Activated T-cell treated with anti-CD3 and anti-CD28 coated beads, Interleukin-2, amount 50 U/mL, for 72 hours (primary cell): ENCODE measurements at regions not wholly inside any gene's neighbourhood (a gene's known extent, or its start where the extent isn't known, plus 50 kb on each side); places are given as distances from the start of the nearest gene placed in this dataset.
"Not testable (repeated sequence)": the region's sequence is repeated elsewhere in the genome, so short reads cannot be mapped to it uniquely, and the experiment has no call there.

Source experiments
- ATAC-seq, 2 donors: fragments of 150-1000 bp; cut with Tn5 transposase; replicated peaks in 1 of 2; 2 replicates each; pipeline ENCODE4 v1.10.0; 2021; ENCODE audit warnings: moderate library complexity in 2 of 2, mild to moderate bottlenecking in 1 of 2
- DNase-seq, 2 donors: peaks; one replicate each; pipeline ENCODE4 v3.0.0; 2021 to 2022; ENCODE audit warnings: mixed read lengths in 1 of 2
- H3K27ac Mint-ChIP-seq: one replicate; pipeline ENCODE4 v1.8.0; 2022; ENCODE audit warnings: mild to moderate bottlenecking, moderate library complexity, mixed read lengths
- H3K27me3 Mint-ChIP-seq: one replicate; pipeline ENCODE4 v1.8.0; 2022; ENCODE audit warnings: low read depth, mixed read lengths
- H3K36me3 Mint-ChIP-seq, 2 donors: one replicate each; pipeline ENCODE4 v1.8.0; 2022; ENCODE audit warnings: mixed read lengths in 2 of 2, mild to moderate bottlenecking in 1 of 2; ENCODE audit not compliant: insufficient read depth in 2 of 2
- H3K4me1 Mint-ChIP-seq: one replicate; pipeline ENCODE4 v1.8.0; 2022; ENCODE audit warnings: low read depth, mixed read lengths
- H3K4me3 Mint-ChIP-seq, 2 donors: one replicate each; pipeline ENCODE4 v1.8.0; 2022; ENCODE audit warnings: mild to moderate bottlenecking in 2 of 2, mixed read lengths in 2 of 2, moderate library complexity in 2 of 2
- H3K9me3 Mint-ChIP-seq, 2 donors: one replicate each; pipeline ENCODE4 v1.8.0; 2022; ENCODE audit warnings: mixed read lengths in 2 of 2

- H3K9me3 Mint-ChIP-seq: no peaks in the 10 kb centered on the region
- no peaks in the 10 kb centered on the region for H3K36me3 Mint-ChIP-seq
- H3K4me3 Mint-ChIP-seq: no peak overlapping the region
- H3K27me3 Mint-ChIP-seq: peaks cover 6% of the 10 kb centered on the region
- H3K4me1 Mint-ChIP-seq: peaks cover 5% of the 10 kb centered on the region
- ATAC-seq (no peak), DNase-seq (no peak)
- no peak overlapping the region for H3K27ac Mint-ChIP-seq
These were observed 89.4 kb upstream of the ASB18 start for GRCh38 chr2:236353594-236353942.

GRCh38 chr2:236354056-236354940, 90.1 kb upstream of the ASB18 start:
- Mint-ChIP-seq H3K4me3 (no peak overlapping the region), H3K4me1 (peaks cover 6% of the 10 kb centered on the region), H3K9me3 (no peaks in the 10 kb centered on the region), H3K27ac (no peak overlapping the region), H3K27me3 (peaks cover 6% of the 10 kb centered on the region), H3K36me3 (no peaks in the 10 kb centered on the region)
- no peak for ATAC-seq
- no peak for DNase-seq

- no peak for ATAC-seq
- Mint-ChIP-seq H3K4me1 (peaks cover 10% of the 10 kb centered on the region), H3K9me3 (no peaks in the 10 kb centered on the region), H3K27ac (no peak overlapping the region), H3K27me3 (peaks cover 6% of the 10 kb centered on the region), H3K4me3 (no peak overlapping the region), H3K36me3 (no peaks in the 10 kb centered on the region)
- DNase-seq: no peak
These were observed 90.9 kb upstream of the ASB18 start for GRCh38 chr2:236354973-236355595.

GRCh38 chr2:236355911-236356310, 91.7 kb upstream of the ASB18 start:
- no peak for DNase-seq
- Mint-ChIP-seq H3K27ac (no peak overlapping the region), H3K27me3 (peaks cover 6% of the 10 kb centered on the region), H3K9me3 (no peaks in the 10 kb centered on the region), H3K4me3 (no peak overlapping the region), H3K4me1 (peaks cover 10% of the 10 kb centered on the region), H3K36me3 (no peaks in the 10 kb centered on the region)
- peak in 1 of 2 donors; percentile 47 for ATAC-seq

GRCh38 chr2:236356321-236356720, 92.1 kb upstream of the ASB18 start:
- DNase-seq, H3K4me3 Mint-ChIP-seq, H3K9me3 Mint-ChIP-seq, H3K27ac Mint-ChIP-seq, H3K36me3 Mint-ChIP-seq, H3K27me3 Mint-ChIP-seq: not testable (repeated sequence)
- peak in 1 of 2 donors; percentile 50 for ATAC-seq
- peaks cover 10% of the 10 kb centered on the region for H3K4me1 Mint-ChIP-seq

GRCh38 chr2:236358482-236358881, 94.3 kb upstream of the ASB18 start:
- not testable (repeated sequence) for DNase-seq, H3K27ac Mint-ChIP-seq, H3K36me3 Mint-ChIP-seq, H3K4me1 Mint-ChIP-seq, H3K27me3 Mint-ChIP-seq, H3K9me3 Mint-ChIP-seq, H3K4me3 Mint-ChIP-seq
- peak in 1 of 2 donors; percentile 54 for ATAC-seq

- Mint-ChIP-seq H3K27me3 (peaks cover 8% of the 10 kb centered on the region), H3K4me1 (peaks cover 5% of the 10 kb centered on the region), H3K9me3 (no peaks in the 10 kb centered on the region), H3K27ac (no peak overlapping the region), H3K36me3 (no peaks in the 10 kb centered on the region), H3K4me3 (no peak overlapping the region)
- ATAC-seq (no peak), DNase-seq (no peak)
These were observed 95.3 kb upstream of the ASB18 start for GRCh38 chr2:236359426-236360045.

- H3K27me3 Mint-ChIP-seq: peaks cover 15% of the 10 kb centered on the region
- H3K4me3 Mint-ChIP-seq: no peak overlapping the region
- DNase-seq (no peak), ATAC-seq (no peak)
- H3K36me3 Mint-ChIP-seq: no peaks in the 10 kb centered on the region
- peaks cover 10% of the 10 kb centered on the region for H3K4me1 Mint-ChIP-seq
- no peak overlapping the region for H3K27ac Mint-ChIP-seq
- H3K9me3 Mint-ChIP-seq: no peaks in the 10 kb centered on the region
These were observed 96.3 kb upstream of the ASB18 start for GRCh38 chr2:236360496-236360895.

- H3K4me3 Mint-ChIP-seq: no peak overlapping the region
- peaks cover 38% of the 10 kb centered on the region for H3K4me1 Mint-ChIP-seq
- no peaks in the 10 kb centered on the region for H3K9me3 Mint-ChIP-seq
- H3K27me3 Mint-ChIP-seq: peaks cover 33% of the 10 kb centered on the region
- no peaks in the 10 kb centered on the region for H3K36me3 Mint-ChIP-seq
- H3K27ac Mint-ChIP-seq: no peak overlapping the region
- ATAC-seq: no peak
- no peak for DNase-seq
These were observed 99.6 kb upstream of the ASB18 start for GRCh38 chr2:236363711-236364277.

GRCh38 chr2:236365258-236366048, 101.2 kb upstream of the ASB18 start:
- H3K27ac Mint-ChIP-seq: no peak overlapping the region
- ATAC-seq (no peak), DNase-seq (no peak)
- peaks cover 32% of the 10 kb centered on the region for H3K4me1 Mint-ChIP-seq
- no peaks in the 10 kb centered on the region for H3K36me3 Mint-ChIP-seq
- peaks cover 48% of the 10 kb centered on the region for H3K27me3 Mint-ChIP-seq
- no peak overlapping the region for H3K4me3 Mint-ChIP-seq
- no peaks in the 10 kb centered on the region for H3K9me3 Mint-ChIP-seq

GRCh38 chr2:236366049-236366387, 101.8 kb upstream of the ASB18 start:
- H3K36me3 Mint-ChIP-seq: no peaks in the 10 kb centered on the region
- H3K4me3 Mint-ChIP-seq: no peak overlapping the region
- no peak overlapping the region for H3K27ac Mint-ChIP-seq
- peaks cover 32% of the 10 kb centered on the region for H3K4me1 Mint-ChIP-seq
- no peak for ATAC-seq
- H3K9me3 Mint-ChIP-seq: no peaks in the 10 kb centered on the region
- no peak for DNase-seq
- peaks cover 48% of the 10 kb centered on the region for H3K27me3 Mint-ChIP-seq

GRCh38 chr2:236366397-236366796, 102.2 kb upstream of the ASB18 start:
- no peaks in the 10 kb centered on the region for H3K36me3 Mint-ChIP-seq
- no peak overlapping the region for H3K27ac Mint-ChIP-seq
- DNase-seq: no peak
- peak; percentile 58 to 68 for ATAC-seq
- peaks cover 32% of the 10 kb centered on the region for H3K4me1 Mint-ChIP-seq
- H3K27me3 Mint-ChIP-seq: peaks cover 48% of the 10 kb centered on the region
- no peaks in the 10 kb centered on the region for H3K9me3 Mint-ChIP-seq
- peak overlapping the region; percentile 33 to 43 for H3K4me3 Mint-ChIP-seq
